AML-193 (cell line): ENCODE measurements at regions not wholly inside any gene's neighbourhood (a gene's known extent, or its start where the extent isn't known, plus 50 kb on each side); places are given as distances from the start of the nearest gene placed in this dataset.

Experiments used
- DNase-seq, 2 experiments: peaks; one replicate each; lab custom pipeline; 2025; lab: John Stamatoyannopoulos, UW

DNA sequence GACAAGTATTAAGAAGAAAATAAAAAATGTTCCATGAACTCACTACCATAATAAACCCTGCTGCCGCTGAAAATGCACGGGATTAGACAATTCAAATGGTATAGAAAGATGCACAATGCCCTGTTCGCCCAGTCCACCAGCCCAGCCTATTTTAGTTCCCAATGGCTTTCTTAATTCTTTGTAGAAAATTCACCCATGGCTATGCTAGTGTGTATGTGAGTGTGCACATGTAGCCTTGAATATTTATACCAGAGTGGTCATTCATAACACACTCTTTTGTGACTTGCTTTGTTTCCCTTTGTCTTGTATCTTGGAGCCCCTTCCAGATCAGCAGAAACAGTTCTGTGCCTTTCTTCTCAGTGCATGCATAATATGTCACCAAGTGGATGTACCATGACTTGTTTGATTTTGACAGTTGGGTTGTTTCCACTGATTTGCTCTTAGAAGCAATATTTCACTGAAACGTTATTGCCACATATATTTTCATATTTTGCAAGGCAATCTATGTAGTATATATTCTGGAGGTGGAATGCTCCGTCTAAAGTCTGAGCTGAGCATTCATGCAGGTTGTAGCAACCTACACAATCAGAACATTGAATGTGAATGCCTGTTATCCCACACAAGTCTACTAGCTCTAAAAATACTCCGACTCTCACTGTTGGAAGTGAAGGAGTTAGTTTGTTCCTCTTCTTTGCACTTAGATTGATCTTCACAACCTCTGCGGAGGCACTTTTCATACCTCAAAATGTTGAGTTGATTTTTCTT lies 383.0 kb upstream of the EEF2KMT start:
- DNase-seq: no peak

DNA sequence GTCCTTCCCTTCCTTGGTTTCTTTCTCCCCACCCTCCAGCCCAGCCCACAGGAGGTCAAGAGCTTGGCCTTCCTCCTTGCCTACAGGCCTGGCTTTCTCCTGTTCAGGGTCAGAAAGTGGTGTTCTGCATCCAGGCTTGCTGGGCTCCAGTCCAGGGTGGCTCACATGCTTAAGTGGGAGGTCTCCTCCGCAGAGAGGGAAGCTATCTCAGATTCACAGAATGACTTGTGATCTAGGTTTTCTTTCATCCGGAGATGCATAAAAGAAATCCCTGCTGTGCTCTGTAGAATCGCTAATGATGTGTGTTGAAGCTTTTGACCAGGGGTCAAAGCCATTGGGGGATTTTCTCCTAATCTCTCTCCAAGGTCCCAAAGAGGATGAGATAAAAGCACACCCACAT lies 382.3 kb upstream of the EEF2KMT start:
- no peak for DNase-seq

DNA sequence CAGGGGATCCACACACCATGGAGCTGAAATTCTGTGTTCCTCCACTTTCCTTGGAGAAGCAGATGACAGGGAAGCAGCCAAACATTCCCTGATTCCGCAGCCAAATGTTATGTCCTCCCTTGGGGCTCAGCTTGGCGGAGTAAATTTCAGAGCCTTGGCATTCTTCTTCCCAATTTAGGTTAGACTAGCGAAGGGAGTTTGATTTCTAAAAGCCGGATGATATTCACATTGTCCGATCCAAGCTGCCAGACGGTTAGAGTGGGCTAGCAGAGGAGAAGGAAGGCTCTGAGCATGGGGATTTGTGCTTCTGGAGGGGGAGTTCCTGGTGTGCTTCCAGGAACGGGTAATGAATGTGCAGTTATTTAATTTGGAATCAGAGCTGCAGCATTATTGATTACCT lies 380.4 kb upstream of the EEF2KMT start:
- no peak for DNase-seq

GRCh38 chr16:5477251-5477650 lies 379.7 kb upstream of the EEF2KMT start:
- DNase-seq: no peak

DNA sequence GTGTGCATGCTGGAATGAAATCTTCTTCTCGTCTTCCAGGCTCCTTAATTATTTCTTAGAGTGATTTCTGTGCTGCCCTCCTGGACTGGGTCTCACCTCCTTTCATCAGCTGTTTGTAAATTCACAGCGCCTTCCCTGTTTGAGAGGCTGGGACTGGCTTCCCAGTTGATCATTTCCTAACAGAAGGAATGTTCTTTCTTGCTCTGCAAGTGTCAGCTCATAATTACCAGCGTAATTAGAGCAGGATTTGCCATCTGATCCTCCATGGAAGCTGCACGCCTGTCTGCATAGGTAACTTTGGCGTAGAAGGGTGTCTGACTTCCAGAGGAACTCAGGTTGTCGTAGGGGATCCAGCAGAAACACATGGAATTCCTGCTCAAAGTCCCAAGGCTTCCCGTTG lies 375.0 kb upstream of the EEF2KMT start:
- no peak for DNase-seq

DNA sequence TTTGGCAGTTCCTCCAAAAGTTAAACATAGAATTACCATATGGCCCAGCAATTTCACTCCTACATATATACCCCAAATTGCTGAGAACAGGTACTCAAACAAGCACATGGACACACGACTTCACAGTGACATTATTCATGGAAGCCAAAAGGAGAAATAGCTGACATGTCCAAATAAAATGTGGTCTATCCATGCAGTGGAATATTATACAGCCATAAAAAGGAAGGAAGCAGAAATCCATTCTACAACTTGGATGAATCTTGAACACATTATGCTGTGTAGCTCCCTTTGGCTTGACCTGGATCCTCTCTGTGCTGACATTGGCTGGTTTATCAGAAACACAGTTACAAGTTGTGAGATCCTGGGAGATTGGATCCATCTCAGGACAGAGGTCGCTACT lies 370.9 kb upstream of the EEF2KMT start:
- no peak for DNase-seq

DNA sequence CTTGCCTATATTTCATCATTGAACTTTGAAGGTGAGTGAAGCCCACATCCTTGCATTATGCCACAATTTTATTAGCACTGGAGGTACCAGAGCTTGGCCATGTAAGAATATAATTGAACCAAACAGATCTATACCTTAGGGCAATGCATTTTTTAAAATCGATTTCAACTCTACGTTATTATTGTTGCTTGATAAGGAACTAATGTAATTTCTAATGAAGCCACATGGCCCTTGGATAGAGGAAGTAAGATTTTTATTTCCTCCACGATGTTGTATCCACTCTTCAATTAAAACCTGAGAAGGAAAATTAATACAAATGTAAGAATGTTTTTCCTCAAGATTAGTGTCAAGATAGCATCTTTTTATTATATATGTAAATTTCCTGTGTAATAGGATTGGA lies 370.0 kb upstream of the EEF2KMT start:
- no peak for DNase-seq

GRCh38 chr16:5466551-5466950 lies 369.0 kb upstream of the EEF2KMT start:
- DNase-seq: no peak

GRCh38 chr16:5465714-5466113 lies 368.1 kb upstream of the EEF2KMT start:
- DNase-seq: no peak

DNA sequence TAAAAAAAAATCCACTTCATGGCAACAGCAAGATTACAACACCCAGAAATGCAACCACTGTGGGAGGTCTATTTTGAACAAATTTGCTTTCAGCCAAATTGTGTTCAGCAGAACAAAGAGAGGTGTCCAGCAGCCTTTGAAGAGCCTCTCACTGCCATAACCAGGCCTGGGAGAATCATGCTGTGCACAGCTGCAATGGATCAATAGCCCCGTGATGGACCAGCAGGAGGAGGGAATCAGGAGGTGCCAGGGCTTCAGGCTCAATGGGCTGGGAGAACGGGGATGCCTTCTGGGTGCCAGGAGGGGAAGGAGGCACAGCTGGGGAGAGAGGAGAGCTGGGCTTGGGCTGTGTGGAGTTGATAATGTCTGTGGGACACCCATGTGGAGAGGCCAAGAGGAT lies 366.2 kb upstream of the EEF2KMT start:
- DNase-seq: no peak

DNA sequence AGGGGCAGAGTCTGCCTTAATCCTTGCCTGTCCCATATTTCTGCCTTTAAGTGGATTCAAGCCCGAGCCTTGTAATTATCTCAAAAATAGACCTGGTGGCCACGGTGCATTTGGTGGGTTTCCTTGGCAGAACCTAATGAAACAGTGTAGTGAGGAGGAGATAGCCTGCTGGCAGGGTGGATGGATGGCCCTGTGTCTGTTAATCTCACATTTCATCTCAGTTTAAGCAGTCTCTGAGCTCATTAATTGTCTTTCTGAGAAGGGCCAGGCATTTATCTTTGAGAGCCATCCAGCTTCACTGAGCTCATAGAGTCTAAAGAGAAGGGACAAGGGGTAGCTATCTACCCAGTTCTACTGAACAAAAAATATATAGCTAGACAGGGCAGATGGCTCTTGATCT lies 364.0 kb upstream of the EEF2KMT start:
- no peak for DNase-seq

DNA sequence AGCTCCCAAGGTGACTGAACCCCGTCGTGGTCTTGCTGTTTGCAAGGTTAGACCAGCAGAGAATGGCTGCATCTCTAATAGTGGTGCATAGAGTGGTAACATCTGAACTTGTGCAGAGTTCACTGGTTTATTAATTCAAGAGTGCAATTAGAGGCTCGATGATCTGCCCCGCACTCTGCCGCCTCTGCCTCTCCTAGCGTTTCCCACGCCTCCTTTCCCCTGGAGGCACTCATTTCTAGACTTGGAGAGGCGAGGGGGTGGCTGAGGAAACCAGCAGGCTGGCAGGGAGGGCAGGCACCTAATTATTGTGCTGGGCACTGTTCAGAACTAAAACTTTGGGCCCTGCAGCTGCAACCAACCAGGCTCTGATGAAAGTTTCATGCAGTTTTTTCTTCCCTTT lies 363.5 kb upstream of the EEF2KMT start:
- DNase-seq: no peak

GRCh38 chr16:5460701-5461100 lies 363.1 kb upstream of the EEF2KMT start:
- DNase-seq: no peak

DNA sequence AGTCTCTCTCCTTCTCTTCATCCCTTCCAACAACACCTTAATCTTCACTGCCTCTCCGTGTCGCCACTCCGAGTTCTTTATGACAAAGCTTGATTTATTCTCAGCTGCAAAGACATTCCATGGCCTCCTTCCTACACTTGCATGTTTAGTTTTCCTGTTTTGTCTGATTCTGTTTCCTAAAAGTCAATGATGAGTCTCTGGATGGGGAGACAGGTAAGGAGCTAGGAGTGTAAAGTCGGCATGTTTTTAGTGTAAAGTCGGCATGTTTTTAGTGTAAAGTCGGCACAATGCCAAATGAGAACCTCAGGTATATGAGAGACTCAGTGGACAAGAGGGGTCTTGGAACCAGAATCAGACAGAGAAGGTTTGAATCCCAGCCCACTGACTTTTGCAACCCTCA lies 362.3 kb upstream of the EEF2KMT start:
- no peak for DNase-seq

DNA sequence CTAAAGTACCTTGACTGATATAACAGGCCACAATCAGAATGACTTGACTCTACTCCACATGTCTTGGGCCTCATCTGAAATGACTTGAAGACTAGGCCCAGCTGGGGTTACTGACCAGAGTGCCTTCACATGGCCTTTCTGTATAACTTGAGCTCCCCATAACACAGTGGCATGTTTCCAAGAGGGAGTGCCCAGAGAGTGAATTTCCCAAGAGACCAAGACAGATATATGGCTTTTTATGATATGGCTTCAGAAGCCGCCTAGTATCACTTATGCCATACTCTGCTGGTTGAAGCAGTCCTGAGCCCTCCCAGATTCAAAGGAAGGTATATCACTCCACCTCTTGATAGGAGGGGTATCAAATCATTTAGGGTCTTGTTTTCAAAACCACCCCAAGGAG lies 357.5 kb upstream of the EEF2KMT start:
- DNase-seq: no peak

GRCh38 chr16:5454349-5454748 lies 356.8 kb upstream of the EEF2KMT start:
- DNase-seq: no peak

- no peak for DNase-seq
These were observed 354.0 kb upstream of the EEF2KMT start for GRCh38 chr16:5451641-5452040.

GRCh38 chr16:5450409-5451104 lies 353.0 kb upstream of the EEF2KMT start:
- DNase-seq: no peak

- DNase-seq: no peak
These were observed 352.3 kb upstream of the EEF2KMT start for GRCh38 chr16:5449901-5450300.

DNA sequence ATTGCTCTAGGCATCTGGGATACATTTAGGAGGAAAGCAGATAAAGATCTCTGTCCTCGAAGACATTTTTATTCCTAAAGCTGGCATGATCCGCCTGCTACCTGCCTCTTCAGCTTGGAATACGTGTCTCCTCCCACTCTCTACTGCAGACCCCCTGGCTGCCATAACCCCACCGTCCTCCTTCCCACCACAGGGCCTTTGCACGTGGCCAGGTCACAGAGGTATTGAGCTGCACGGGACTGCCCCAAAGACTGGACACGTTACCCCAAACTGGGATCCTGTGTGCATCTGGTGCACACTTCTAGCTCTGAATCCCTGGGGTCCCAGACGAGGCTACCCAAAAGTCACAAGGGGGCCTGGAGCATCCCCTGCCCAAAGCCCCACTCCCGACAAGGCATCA lies 351.2 kb upstream of the EEF2KMT start:
- no peak for DNase-seq

GRCh38 chr16:5447734-5448133 lies 350.1 kb upstream of the EEF2KMT start:
- no peak for DNase-seq

- no peak for DNase-seq
These were observed 349.1 kb upstream of the EEF2KMT start for GRCh38 chr16:5446623-5447240.

GRCh38 chr16:5444189-5444588 lies 346.6 kb upstream of the EEF2KMT start:
- no peak for DNase-seq
